HepG2 (cell line): ENCODE measurements at regions not wholly inside any gene's neighbourhood (a gene's known extent, or its start where the extent isn't known, plus 50 kb on each side); places are given as distances from the start of the nearest gene placed in this dataset.

Experiments
- ATM ChIP-seq: fragments of 450-650 bp; IDR thresholded peaks from 2 replicates; pipeline ENCODE4 v1.7.1; 2017; ENCODE audit warnings: mild to moderate bottlenecking, borderline replicate concordance
- CENPX ChIP-seq: sonication (generic); formaldehyde crosslinking; IDR thresholded peaks from 2 replicates; pipeline ENCODE4 v1.9.0; 2021; ENCODE audit warnings: mild to moderate bottlenecking, missing genetic modification reagents, moderate library complexity
- ETV5 ChIP-seq: IDR thresholded peaks from 2 replicates; pipeline ENCODE4 v1.6.1; 2018; ENCODE audit warnings: missing biosample characterization, missing genetic modification reagents, inconsistent platforms, borderline replicate concordance
- FOXC1 ChIP-seq: sonication (generic); formaldehyde crosslinking; IDR thresholded peaks from 2 replicates; pipeline ENCODE4 v1.8.0; 2022; ENCODE audit warnings: mild to moderate bottlenecking, missing genetic modification reagents, borderline replicate concordance
- HNF4A ChIP-seq: sonication (generic); formaldehyde crosslinking; IDR thresholded peaks from 2 replicates; pipeline ENCODE4 v1.4.0; 2020; ENCODE audit warnings: missing genetic modification reagents
- HOXD1 ChIP-seq: sonication (generic); formaldehyde crosslinking; IDR thresholded peaks from 2 replicates; pipeline ENCODE4 v1.5.0; 2020; ENCODE audit warnings: missing genetic modification reagents
- KLF15 ChIP-seq: sonication (generic); formaldehyde crosslinking; IDR thresholded peaks from 2 replicates; pipeline ENCODE4 v1.8.1; 2023; ENCODE audit warnings: borderline replicate concordance, mild to moderate bottlenecking, inconsistent platforms, missing genetic modification reagents, mixed read lengths
- KLF6 ChIP-seq: IDR thresholded peaks from 2 replicates; pipeline ENCODE4 v1.8.0; 2016; ENCODE audit warnings: missing biosample characterization, missing genetic modification reagents
- MAFK ChIP-seq, 2 experiments: IDR thresholded peaks in 1 of 2; conservative IDR thresholded peaks in 1 of 2; 2 replicates each; pipeline ENCODE4 v1.6.1; 2011; ENCODE audit warnings: improper control_type of control experiment in 2 of 2, low read length in 2 of 2
- NCOA2 ChIP-seq: sonication (generic); formaldehyde crosslinking; IDR thresholded peaks from 2 replicates; pipeline ENCODE4 v1.8.0; 2022; ENCODE audit warnings: inconsistent platforms
- NFE2L1 ChIP-seq: sonication (generic); formaldehyde crosslinking; IDR thresholded peaks from 2 replicates; pipeline ENCODE4 v1.4.0; 2020; ENCODE audit warnings: missing genetic modification reagents, mild to moderate bottlenecking, borderline replicate concordance
- PHF20 ChIP-seq: sonication (generic); formaldehyde crosslinking; IDR thresholded peaks from 2 replicates; pipeline ENCODE4 v1.5.0; 2020; ENCODE audit warnings: mild to moderate bottlenecking, missing genetic modification reagents
- TEAD3 ChIP-seq: optimal IDR thresholded peaks from 2 replicates; pipeline ENCODE3; 2016; ENCODE audit warnings: borderline replicate concordance
- YEATS4 ChIP-seq: sonication (generic); formaldehyde crosslinking; IDR thresholded peaks from 2 replicates; pipeline ENCODE4 v1.4.0; 2020; ENCODE audit warnings: missing genetic modification reagents, borderline replicate concordance
- ZBTB21 ChIP-seq: sonication (generic); formaldehyde crosslinking; IDR thresholded peaks from 2 replicates; pipeline ENCODE4 v1.4.0; 2020; ENCODE audit warnings: missing genetic modification reagents
- ZNF331 ChIP-seq: sonication (generic); formaldehyde crosslinking; IDR thresholded peaks from 2 replicates; pipeline ENCODE4 v1.4.0; 2020; ENCODE audit warnings: missing genetic modification reagents
- ZNF772 ChIP-seq: sonication (generic); formaldehyde crosslinking; IDR thresholded peaks from 2 replicates; pipeline ENCODE4 v1.5.0; 2020; ENCODE audit warnings: mild to moderate bottlenecking, missing genetic modification reagents
- ZNF816 ChIP-seq: sonication (generic); formaldehyde crosslinking; IDR thresholded peaks from 2 replicates; pipeline ENCODE4 v1.8.0; 2022; ENCODE audit warnings: missing genetic modification reagents, mild to moderate bottlenecking, borderline replicate concordance
- ZSCAN20 ChIP-seq: sonication (generic); formaldehyde crosslinking; IDR thresholded peaks from 2 replicates; pipeline ENCODE4 v1.4.0; 2020; ENCODE audit warnings: missing genetic modification reagents, mild to moderate bottlenecking, borderline replicate concordance
- TF ChIP-seq, protein P1 (sequence below): sonication (generic); formaldehyde crosslinking; IDR thresholded peaks from 2 replicates; pipeline ENCODE4 v1.5.0; 2020; ENCODE audit warnings: mild to moderate bottlenecking, missing genetic modification reagents, borderline replicate concordance
- TF ChIP-seq, protein P2 (sequence below): IDR thresholded peaks from 2 replicates; pipeline ENCODE4 v1.6.1; 2016; ENCODE audit warnings: missing biosample characterization, missing genetic modification reagents, low read depth
- TF ChIP-seq, protein P3 (sequence below), 2 experiments: fragments of 450-650 bp in 1 of 2; sonication (generic) in 1 of 2; formaldehyde crosslinking; IDR thresholded peaks; 2 replicates each; pipeline versions ENCODE4 v1.5.0 to v1.8.0; 2020 to 2022; ENCODE audit warnings: mild to moderate bottlenecking in 1 of 2, missing genetic modification reagents in 1 of 2
- TF ChIP-seq, protein P4 (sequence below): sonication (generic); formaldehyde crosslinking; IDR thresholded peaks from 2 replicates; pipeline ENCODE4 v1.4.0; 2020; ENCODE audit warnings: missing genetic modification reagents

DNA sequence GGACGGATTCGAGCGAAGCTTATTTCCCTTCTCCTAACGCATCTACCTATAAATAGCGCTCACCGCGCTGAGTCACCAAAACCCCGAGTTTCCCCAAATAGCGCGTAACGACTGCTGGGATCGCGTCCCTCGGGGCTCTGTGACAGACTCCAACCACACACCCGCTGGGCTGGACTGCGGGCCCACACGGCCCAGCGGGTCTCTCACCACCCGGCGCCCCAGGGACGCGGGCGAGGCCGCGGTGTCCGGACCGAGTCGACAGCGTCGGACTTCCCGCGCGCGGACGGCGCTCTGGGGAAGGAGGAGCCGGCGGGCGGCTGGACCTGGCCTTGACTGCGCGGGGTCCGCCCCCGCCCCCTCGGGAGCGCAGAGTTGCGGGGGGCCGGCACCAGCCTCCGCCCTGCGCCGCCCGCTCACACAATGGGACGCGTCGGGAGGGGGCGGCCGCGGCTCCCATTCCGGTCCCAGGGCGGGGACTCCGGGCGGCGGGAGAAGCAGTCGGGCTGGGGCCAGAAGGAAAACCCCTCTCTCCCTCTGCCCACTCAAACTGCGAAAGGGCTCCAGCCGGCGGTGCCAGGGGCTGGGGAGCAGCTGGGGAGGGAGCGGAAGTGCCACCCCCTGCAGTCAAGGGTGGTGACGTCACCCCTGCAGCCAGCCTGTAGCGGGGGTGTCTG is 108.8 kb downstream of the KCNRG start (continued):
- TF ChIP-seq MAFK (conservative IDR thresholded peaks at IDR 0.05 in 1 of 2, IDR thresholded peaks at IDR 0.05 in 1 of 2; ENCODE audit: low read length in 2 of 2): peak in 1 of 2 experiments; percentile 3; a peak in 1 of 4 replicates
- TF ChIP-seq HOXD1 (CRISPR knock-in tag): peak; percentile 55; the same call in 1 of the 2 replicates
- TF ChIP-seq ZSCAN20 (CRISPR knock-in tag): 0 out of 2 replicates have a peak, but pooled peaks have one; percentile 28
- TF ChIP-seq, protein P1, sequence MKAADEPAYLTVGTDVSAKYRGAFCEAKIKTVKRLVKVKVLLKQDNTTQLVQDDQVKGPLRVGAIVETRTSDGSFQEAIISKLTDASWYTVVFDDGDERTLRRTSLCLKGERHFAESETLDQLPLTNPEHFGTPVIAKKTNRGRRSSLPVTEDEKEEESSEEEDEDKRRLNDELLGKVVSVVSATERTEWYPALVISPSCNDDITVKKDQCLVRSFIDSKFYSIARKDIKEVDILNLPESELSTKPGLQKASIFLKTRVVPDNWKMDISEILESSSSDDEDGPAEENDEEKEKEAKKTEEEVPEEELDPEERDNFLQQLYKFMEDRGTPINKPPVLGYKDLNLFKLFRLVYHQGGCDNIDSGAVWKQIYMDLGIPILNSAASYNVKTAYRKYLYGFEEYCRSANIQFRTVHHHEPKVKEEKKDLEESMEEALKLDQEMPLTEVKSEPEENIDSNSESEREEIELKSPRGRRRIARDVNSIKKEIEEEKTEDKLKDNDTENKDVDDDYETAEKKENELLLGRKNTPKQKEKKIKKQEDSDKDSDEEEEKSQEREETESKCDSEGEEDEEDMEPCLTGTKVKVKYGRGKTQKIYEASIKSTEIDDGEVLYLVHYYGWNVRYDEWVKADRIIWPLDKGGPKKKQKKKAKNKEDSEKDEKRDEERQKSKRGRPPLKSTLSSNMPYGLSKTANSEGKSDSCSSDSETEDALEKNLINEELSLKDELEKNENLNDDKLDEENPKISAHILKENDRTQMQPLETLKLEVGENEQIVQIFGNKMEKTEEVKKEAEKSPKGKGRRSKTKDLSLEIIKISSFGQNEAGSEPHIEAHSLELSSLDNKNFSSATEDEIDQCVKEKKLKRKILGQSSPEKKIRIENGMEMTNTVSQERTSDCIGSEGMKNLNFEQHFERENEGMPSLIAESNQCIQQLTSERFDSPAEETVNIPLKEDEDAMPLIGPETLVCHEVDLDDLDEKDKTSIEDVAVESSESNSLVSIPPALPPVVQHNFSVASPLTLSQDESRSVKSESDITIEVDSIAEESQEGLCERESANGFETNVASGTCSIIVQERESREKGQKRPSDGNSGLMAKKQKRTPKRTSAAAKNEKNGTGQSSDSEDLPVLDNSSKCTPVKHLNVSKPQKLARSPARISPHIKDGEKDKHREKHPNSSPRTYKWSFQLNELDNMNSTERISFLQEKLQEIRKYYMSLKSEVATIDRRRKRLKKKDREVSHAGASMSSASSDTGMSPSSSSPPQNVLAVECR (CRISPR knock-in tag): peak; percentile 70; the same call in 1 of the 2 replicates
- TF ChIP-seq, protein P2, sequence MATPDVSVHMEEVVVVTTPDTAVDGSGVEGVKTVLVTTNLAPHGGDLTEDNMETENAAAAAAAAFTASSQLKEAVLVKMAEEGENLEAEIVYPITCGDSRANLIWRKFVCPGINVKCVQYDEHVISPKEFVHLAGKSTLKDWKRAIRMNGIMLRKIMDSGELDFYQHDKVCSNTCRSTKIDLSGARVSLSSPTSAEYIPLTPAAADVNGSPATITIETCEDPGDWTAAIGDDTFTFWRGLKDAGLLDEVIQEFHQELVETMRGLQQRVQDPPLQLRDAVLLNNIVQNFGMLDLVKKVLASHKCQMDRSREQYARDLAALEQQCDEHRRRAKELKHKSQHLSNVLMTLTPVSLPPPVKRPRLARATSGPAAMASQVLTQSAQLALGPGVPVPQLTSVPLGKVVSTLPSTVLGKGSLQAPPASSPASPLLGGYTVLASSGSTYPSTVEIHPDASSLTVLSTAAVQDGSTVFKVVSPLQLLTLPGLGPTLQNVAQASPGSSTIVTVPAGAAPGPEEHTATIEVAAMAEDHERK: 0 out of 2 replicates have a peak, but pooled peaks have one; percentile 25
- TF ChIP-seq NCOA2 (CRISPR knock-in tag): no peak; the same call in 1 of the 2 replicates
- TF ChIP-seq, protein P3, sequence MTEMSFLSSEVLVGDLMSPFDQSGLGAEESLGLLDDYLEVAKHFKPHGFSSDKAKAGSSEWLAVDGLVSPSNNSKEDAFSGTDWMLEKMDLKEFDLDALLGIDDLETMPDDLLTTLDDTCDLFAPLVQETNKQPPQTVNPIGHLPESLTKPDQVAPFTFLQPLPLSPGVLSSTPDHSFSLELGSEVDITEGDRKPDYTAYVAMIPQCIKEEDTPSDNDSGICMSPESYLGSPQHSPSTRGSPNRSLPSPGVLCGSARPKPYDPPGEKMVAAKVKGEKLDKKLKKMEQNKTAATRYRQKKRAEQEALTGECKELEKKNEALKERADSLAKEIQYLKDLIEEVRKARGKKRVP (CRISPR knock-in tag; IDR thresholded peaks at IDR 0.05): peak in 1 of 2 experiments; percentile 50; a peak in 1 of 4 replicates
- TF ChIP-seq ATM: no peak
- TF ChIP-seq KLF15 (CRISPR knock-in tag): no peak; the same call in 1 of the 2 replicates
- TF ChIP-seq, protein P4, sequence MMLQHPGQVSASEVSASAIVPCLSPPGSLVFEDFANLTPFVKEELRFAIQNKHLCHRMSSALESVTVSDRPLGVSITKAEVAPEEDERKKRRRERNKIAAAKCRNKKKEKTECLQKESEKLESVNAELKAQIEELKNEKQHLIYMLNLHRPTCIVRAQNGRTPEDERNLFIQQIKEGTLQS (CRISPR knock-in tag): peak; percentile 51; the same call in 1 of the 2 replicates
- TF ChIP-seq TEAD3 (CRISPR knock-in tag): no peak
- no peak for TF ChIP-seq CENPX (CRISPR knock-in tag)
- TF ChIP-seq KLF6: peak; percentile 65; the same call in 1 of the 2 replicates
- TF ChIP-seq PHF20 (CRISPR knock-in tag): peak; percentile 57; the same call in 1 of the 2 replicates
- peak; percentile 80 for TF ChIP-seq ETV5 (CRISPR knock-in tag)
- peak; percentile 68 for TF ChIP-seq YEATS4 (CRISPR knock-in tag)
- 0 out of 2 replicates have a peak, but pooled peaks have one; percentile 66 for TF ChIP-seq FOXC1 (CRISPR knock-in tag)
- TF ChIP-seq ZNF331 (CRISPR knock-in tag): peak; percentile 53; the same call in 1 of the 2 replicates
- no peak for TF ChIP-seq NFE2L1 (CRISPR knock-in tag)
- peak; percentile 53; the same call in 1 of the 2 replicates for TF ChIP-seq ZNF772 (CRISPR knock-in tag)
- TF ChIP-seq HNF4A (CRISPR knock-in tag): peak; percentile 21; the same call in 1 of the 2 replicates
- TF ChIP-seq ZNF816 (CRISPR knock-in tag): no peak
- TF ChIP-seq ZBTB21 (CRISPR knock-in tag): no peak
